ENCODE measurements at regions not wholly inside any gene's neighbourhood (a gene's known extent, or its start where the extent isn't known, plus 50 kb on each side); places are given as distances from the start of the nearest gene placed in this dataset.
"Not testable (repeated sequence)": the region's sequence is repeated elsewhere in the genome, so short reads cannot be mapped to it uniquely, and the experiment has no call there.

DNA sequence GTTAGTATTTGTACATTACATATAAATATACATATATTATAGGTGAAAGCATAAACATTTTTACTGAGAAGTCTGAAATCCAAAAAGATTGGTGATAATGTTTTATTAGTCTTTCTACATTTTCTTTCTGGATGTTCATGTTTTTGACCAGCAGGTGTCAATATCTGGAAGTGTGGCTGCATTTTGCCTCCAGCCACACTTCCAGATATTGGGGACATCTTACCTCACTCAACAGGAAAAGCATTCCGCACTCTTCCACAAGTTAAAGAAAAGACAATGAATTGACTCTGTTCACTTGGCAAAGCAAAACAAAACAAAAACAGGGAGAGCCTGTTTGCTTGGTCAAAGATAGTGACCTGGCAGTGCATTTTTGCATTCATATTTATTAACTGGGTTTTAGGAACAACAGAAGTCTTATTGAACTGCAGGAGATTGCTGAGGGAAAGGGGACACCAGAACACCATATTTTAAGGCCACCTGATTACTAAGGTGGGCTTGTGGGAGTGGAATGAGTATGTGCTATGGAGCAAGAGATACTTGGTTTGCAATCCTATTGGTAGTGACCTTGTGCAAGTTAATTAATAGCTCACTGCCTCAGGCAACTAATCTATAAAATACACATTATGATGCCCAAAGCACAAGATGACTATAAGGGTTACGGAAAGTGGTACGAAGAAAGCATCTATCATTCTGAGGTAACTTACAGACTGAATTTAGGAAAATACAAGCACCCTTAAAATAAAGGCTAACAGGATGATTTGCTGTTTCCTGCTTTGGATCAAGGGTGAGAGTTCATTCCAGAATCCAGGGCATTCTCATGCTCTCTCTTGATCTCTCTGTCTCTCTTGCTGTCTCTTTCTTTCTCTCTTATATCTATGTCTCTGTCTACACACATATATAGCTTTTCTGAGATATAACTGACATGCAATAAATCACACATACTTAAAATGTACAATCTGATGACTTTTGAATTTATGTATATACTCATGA, 389.9 kb upstream of the EMCN start:
- H3K9me3 ChIP-seq (ENCODE audit: control insufficient read depth in 1 of 2, low read length in 2 of 2) = no peaks in the 10 kb centered on the region
- no peaks in the 10 kb centered on the region for H3K4me1 ChIP-seq (ENCODE audit: control insufficient read depth in 1 of 2, insufficient read depth in 2 of 2, low read length in 2 of 2)
- H3K4me3 ChIP-seq (ENCODE audit: low read depth in 1 of 2, low read length in 2 of 2) = no peak overlapping the region
- H3K27me3 ChIP-seq (ENCODE audit: control insufficient read depth in 1 of 2, insufficient read depth in 2 of 2, low read length in 2 of 2) = no peaks in the 10 kb centered on the region
- no peaks in the 10 kb centered on the region for H3K36me3 ChIP-seq (ENCODE audit: control insufficient read depth in 1 of 2, insufficient read depth in 2 of 2, low read length in 2 of 2)
- H3K9ac ChIP-seq (ENCODE audit: low read depth in 1 of 2, low read length in 2 of 2) = no peak overlapping the region
- no peak overlapping the region for H3K27ac ChIP-seq (ENCODE audit: low read depth, low read length)

DNA sequence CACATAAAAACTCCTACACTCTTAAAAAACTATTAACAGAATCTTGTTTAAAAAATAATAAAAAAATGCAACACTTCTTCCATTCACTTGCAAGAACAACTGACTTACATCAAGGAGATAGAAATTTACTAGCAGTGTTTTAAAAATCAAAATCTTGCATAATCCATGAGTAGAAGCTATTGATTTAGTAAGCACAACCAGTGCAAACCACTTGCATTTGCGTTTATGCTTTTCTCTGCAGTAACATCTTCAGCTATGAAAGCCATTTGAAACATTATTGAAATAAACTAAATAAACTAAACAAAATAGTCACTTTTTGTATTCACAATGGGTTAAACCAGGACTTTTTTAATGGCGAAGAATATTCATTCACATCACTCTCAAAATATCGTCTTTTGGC, 389.2 kb upstream of the EMCN start:
- Histone ChIP-seq H3K4me3 (ENCODE audit: low read depth in 1 of 2, low read length in 2 of 2) (no peak overlapping the region), H3K27ac (ENCODE audit: low read depth, low read length) (no peak overlapping the region), H3K9ac (ENCODE audit: low read depth in 1 of 2, low read length in 2 of 2) (no peak overlapping the region), H3K9me3 (ENCODE audit: control insufficient read depth in 1 of 2, low read length in 2 of 2) (no peaks in the 10 kb centered on the region), H3K36me3 (ENCODE audit: control insufficient read depth in 1 of 2, insufficient read depth in 2 of 2, low read length in 2 of 2) (no peaks in the 10 kb centered on the region), H3K27me3 (ENCODE audit: control insufficient read depth in 1 of 2, insufficient read depth in 2 of 2, low read length in 2 of 2) (no peaks in the 10 kb centered on the region), H3K4me1 (ENCODE audit: control insufficient read depth in 1 of 2, insufficient read depth in 2 of 2, low read length in 2 of 2) (no peaks in the 10 kb centered on the region)

DNA sequence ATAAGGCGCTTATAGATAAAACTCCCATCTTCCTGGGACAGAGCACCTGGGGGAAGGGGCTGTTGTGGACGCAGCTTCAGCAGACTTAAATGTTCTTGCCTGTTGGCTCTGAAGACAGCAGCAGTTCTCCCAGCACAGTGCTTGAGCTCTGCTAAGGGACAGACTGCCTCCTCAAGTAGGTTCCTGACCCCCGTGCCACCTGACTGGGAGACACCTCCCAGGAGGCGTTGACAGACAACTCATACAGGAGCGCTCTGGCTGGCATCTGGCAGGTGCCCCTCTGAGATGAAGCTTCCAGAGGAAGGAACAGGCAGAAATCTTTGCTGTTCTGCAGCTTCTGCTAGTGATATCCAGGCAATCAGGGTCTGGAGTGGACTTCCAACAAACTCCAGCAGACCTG, 383.1 kb upstream of the EMCN start:
- not testable (repeated sequence) for H3K4me1 ChIP-seq (ENCODE audit: control insufficient read depth in 1 of 2, insufficient read depth in 2 of 2, low read length in 2 of 2)

DNA sequence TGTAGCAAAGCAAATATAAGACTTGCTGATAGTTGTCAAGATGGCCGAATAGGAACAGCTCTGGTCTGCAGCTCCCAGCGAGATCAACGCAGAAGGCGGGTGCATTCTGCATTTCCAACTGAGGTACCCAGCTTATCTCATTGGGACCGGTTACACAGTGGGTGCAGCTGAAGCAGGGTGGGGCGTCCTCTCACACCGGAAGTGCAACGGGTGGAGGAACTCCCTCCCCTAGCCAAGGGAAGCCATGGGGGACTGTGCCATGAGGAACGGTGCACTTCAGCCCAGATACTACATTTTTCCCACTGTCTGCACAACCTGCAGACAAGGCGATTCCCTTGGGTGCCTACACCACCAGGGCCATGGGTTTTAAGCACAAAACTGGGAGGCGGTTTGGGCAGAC, 382.3 kb upstream of the EMCN start:
- Histone ChIP-seq H3K27ac (ENCODE audit: low read depth, low read length) (no peak overlapping the region), H3K4me3 (ENCODE audit: low read depth in 1 of 2, low read length in 2 of 2) (no peak overlapping the region), H3K9ac (ENCODE audit: low read depth in 1 of 2, low read length in 2 of 2) (no peak overlapping the region), H3K4me1 (ENCODE audit: control insufficient read depth in 1 of 2, insufficient read depth in 2 of 2, low read length in 2 of 2) (peaks cover 2 to 3% of the 10 kb centered on the region in 2 donors), H3K36me3 (ENCODE audit: control insufficient read depth in 1 of 2, insufficient read depth in 2 of 2, low read length in 2 of 2) (no peaks in the 10 kb centered on the region), H3K9me3 (ENCODE audit: control insufficient read depth in 1 of 2, low read length in 2 of 2) (no peaks in the 10 kb centered on the region), H3K27me3 (ENCODE audit: control insufficient read depth in 1 of 2, insufficient read depth in 2 of 2, low read length in 2 of 2) (no peaks in the 10 kb centered on the region)

More for the DNA sequence above, 383.1 kb upstream of the EMCN start:
- H3K36me3 ChIP-seq (ENCODE audit: control insufficient read depth in 1 of 2, insufficient read depth in 2 of 2, low read length in 2 of 2); H3K27me3 ChIP-seq (ENCODE audit: control insufficient read depth in 1 of 2, insufficient read depth in 2 of 2, low read length in 2 of 2); H3K27ac ChIP-seq (ENCODE audit: low read depth, low read length); H3K4me3 ChIP-seq (ENCODE audit: low read depth in 1 of 2, low read length in 2 of 2); H3K9ac ChIP-seq (ENCODE audit: low read depth in 1 of 2, low read length in 2 of 2); H3K9me3 ChIP-seq (ENCODE audit: control insufficient read depth in 1 of 2, low read length in 2 of 2): not testable (repeated sequence)

DNA sequence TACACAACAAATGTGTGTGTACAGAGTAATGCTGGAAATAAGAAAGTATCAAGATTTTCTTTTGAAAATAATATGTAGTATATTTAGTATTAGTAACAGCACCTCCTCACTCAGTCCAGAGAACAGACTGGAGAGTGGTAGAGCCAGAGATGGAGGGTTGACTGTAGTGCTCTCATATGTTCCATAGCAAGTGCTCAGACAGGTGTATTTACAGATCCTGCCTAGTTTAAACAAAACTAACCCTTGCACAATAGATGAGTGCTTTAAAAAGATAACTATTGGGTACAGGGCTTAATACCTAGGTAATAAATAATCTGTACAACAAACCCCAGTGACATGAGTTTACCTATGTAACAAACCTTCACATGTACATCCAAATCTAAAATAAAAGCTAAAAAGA, 381.0 kb upstream of the EMCN start:
- H3K9me3 ChIP-seq (ENCODE audit: control insufficient read depth in 1 of 2, low read length in 2 of 2) = no peaks in the 10 kb centered on the region
- no peak overlapping the region for H3K27ac ChIP-seq (ENCODE audit: low read depth, low read length)
- H3K27me3 ChIP-seq (ENCODE audit: control insufficient read depth in 1 of 2, insufficient read depth in 2 of 2, low read length in 2 of 2) = no peaks in the 10 kb centered on the region
- no peaks in the 10 kb centered on the region for H3K36me3 ChIP-seq (ENCODE audit: control insufficient read depth in 1 of 2, insufficient read depth in 2 of 2, low read length in 2 of 2)
- H3K4me3 ChIP-seq (ENCODE audit: low read depth in 1 of 2, low read length in 2 of 2) = no peak overlapping the region
- H3K4me1 ChIP-seq (ENCODE audit: control insufficient read depth in 1 of 2, insufficient read depth in 2 of 2, low read length in 2 of 2) = peaks cover 14% of the 10 kb centered on the region in 2 donors
- no peak overlapping the region for H3K9ac ChIP-seq (ENCODE audit: low read depth in 1 of 2, low read length in 2 of 2)

DNA sequence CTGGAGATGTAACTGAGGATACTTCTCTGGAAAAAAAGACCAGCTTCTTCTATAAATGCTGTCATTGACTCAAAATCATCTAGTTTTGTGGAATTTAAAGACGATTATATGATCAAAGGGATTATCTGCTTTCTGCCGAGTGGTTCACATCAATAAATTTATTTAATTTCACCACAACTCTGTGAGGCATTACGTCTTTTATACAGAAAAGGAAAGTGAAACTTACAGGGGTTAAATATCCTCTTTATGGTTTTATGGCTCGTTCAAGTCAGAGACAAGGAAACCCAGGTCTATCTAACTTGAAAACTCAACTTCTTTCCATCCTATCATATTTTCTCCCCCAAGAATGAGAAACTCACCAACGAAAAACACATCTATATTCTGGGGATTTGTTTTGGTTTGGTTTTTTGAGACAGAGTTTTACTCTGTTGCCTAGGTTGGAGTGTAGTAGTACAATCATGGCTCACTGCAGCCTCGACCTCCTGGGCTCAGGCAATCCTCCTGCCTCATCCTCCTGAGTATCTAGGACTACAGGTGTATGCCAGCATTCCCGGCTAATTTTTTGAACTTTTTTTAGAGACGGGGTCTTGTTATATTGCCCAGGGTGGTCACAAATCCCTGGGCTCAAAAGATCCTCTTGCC, 377.9 kb upstream of the EMCN start:
- Histone ChIP-seq H3K27me3 (ENCODE audit: control insufficient read depth in 1 of 2, insufficient read depth in 2 of 2, low read length in 2 of 2) (no peaks in the 10 kb centered on the region), H3K9me3 (ENCODE audit: control insufficient read depth in 1 of 2, low read length in 2 of 2) (no peaks in the 10 kb centered on the region), H3K4me3 (ENCODE audit: low read depth in 1 of 2, low read length in 2 of 2) (peak overlapping the region; percentile 67 to 68), H3K4me1 (ENCODE audit: control insufficient read depth in 1 of 2, insufficient read depth in 2 of 2, low read length in 2 of 2) (peaks cover 15% of the 10 kb centered on the region in 2 donors), H3K27ac (ENCODE audit: low read depth, low read length) (no peak overlapping the region), H3K9ac (ENCODE audit: low read depth in 1 of 2, low read length in 2 of 2) (peak overlapping the region; percentile 0 to 35), H3K36me3 (ENCODE audit: control insufficient read depth in 1 of 2, insufficient read depth in 2 of 2, low read length in 2 of 2) (no peaks in the 10 kb centered on the region)

DNA sequence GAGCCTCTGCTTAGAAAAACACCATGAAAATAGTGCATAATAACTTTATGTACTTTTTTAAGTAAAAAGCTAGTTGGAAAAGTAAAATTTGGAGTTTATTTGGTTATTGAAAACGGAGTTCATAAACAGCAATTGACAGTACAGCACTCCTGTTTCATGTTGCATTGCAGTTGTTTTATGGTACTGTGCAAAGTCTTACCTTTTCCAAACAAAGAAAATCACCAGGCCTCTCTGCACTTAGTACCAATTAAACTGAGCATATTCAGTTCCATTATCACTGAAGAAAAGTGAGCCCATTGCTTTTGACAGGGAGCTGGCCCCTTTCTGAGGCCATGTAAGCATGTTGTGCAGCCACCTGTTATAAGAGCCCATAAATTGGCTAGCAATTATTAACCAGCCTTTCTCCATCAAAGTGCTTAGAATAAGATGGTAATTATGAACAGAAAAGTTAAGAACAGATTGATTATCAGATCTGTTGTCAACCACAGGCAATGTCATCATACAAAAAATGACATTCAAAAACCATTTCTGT, 376.6 kb upstream of the EMCN start:
- Histone ChIP-seq H3K36me3 (ENCODE audit: control insufficient read depth in 1 of 2, insufficient read depth in 2 of 2, low read length in 2 of 2) (no peaks in the 10 kb centered on the region), H3K27me3 (ENCODE audit: control insufficient read depth in 1 of 2, insufficient read depth in 2 of 2, low read length in 2 of 2) (no peaks in the 10 kb centered on the region), H3K27ac (ENCODE audit: low read depth, low read length) (no peak overlapping the region), H3K9me3 (ENCODE audit: control insufficient read depth in 1 of 2, low read length in 2 of 2) (no peaks in the 10 kb centered on the region), H3K4me3 (ENCODE audit: low read depth in 1 of 2, low read length in 2 of 2) (no peak overlapping the region), H3K9ac (ENCODE audit: low read depth in 1 of 2, low read length in 2 of 2) (no peak overlapping the region), H3K4me1 (ENCODE audit: control insufficient read depth in 1 of 2, insufficient read depth in 2 of 2, low read length in 2 of 2) (peaks cover 15% of the 10 kb centered on the region in 2 donors)

DNA sequence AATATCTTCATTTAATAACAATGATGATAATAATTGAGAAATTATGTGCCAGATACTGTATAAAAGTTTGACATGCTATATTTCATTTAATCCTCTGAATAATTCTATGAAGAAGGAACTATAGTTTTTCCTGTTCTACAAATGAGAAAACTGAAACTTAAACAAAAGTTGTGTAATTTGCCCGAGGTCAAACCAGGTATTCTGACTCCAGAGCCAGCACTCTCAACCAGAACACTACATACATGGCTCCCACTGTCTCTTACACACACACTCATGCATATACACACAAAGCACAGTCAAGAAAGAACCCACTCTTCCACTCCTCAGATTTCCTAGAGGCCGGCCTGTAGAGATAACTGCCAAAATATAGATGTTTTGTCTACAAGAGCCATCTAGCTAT, 374.0 kb upstream of the EMCN start:
- Histone ChIP-seq H3K27me3 (ENCODE audit: control insufficient read depth in 1 of 2, insufficient read depth in 2 of 2, low read length in 2 of 2) (no peaks in the 10 kb centered on the region), H3K9me3 (ENCODE audit: control insufficient read depth in 1 of 2, low read length in 2 of 2) (no peaks in the 10 kb centered on the region), H3K27ac (ENCODE audit: low read depth, low read length) (no peak overlapping the region), H3K4me1 (ENCODE audit: control insufficient read depth in 1 of 2, insufficient read depth in 2 of 2, low read length in 2 of 2) (peaks cover 15% of the 10 kb centered on the region in 2 donors), H3K9ac (ENCODE audit: low read depth in 1 of 2, low read length in 2 of 2) (no peak overlapping the region), H3K4me3 (ENCODE audit: low read depth in 1 of 2, low read length in 2 of 2) (no peak overlapping the region), H3K36me3 (ENCODE audit: control insufficient read depth in 1 of 2, insufficient read depth in 2 of 2, low read length in 2 of 2) (no peaks in the 10 kb centered on the region)

DNA sequence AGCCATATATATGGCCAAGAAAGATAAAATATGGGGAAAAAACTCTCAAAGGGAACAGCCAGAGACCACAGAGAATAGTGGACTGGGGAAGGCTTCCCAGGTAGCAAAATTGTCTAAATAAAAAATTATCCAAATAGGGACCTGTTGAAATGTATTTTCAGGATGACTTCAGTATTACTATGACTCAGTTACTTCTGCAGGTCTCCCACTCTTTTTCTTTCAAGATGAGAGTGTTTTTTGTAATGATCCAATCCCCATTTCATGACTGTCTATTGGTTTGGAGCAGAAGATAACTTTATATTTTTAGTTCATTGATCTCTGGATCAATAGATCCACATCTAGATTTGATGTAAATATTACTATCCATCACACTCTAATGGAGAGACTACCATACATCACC, 372.1 kb upstream of the EMCN start:
- peaks cover 9 to 11% of the 10 kb centered on the region in 2 donors for H3K4me1 ChIP-seq (ENCODE audit: control insufficient read depth in 1 of 2, insufficient read depth in 2 of 2, low read length in 2 of 2)
- H3K9ac ChIP-seq (ENCODE audit: low read depth in 1 of 2, low read length in 2 of 2) = no peak overlapping the region
- H3K4me3 ChIP-seq (ENCODE audit: low read depth in 1 of 2, low read length in 2 of 2) = no peak overlapping the region
- H3K9me3 ChIP-seq (ENCODE audit: control insufficient read depth in 1 of 2, low read length in 2 of 2) = peaks cover 0 to 7% of the 10 kb centered on the region in 2 donors
- no peak overlapping the region for H3K27ac ChIP-seq (ENCODE audit: low read depth, low read length)
- no peaks in the 10 kb centered on the region for H3K27me3 ChIP-seq (ENCODE audit: control insufficient read depth in 1 of 2, insufficient read depth in 2 of 2, low read length in 2 of 2)
- no peaks in the 10 kb centered on the region for H3K36me3 ChIP-seq (ENCODE audit: control insufficient read depth in 1 of 2, insufficient read depth in 2 of 2, low read length in 2 of 2)

DNA sequence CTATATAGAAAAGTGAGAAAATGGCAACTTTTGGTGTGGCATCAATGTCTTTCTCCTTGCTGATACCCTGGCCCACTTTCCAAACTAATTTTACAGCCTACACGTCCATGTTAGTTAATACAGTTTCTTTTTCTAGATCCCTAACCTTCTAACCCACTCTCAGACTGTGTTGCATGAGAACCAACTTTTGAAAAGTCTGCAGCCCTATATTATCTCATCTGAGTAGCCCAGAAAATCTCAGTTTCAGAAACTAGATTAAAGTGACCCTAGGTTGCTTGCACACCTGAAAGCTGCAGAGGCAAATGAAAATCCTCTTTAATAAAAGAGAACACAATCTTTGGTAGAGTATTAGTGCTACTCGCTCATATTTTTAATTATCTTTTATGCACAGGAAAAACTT, 371.6 kb upstream of the EMCN start:
- no peaks in the 10 kb centered on the region for H3K27me3 ChIP-seq (ENCODE audit: control insufficient read depth in 1 of 2, insufficient read depth in 2 of 2, low read length in 2 of 2)
- no peaks in the 10 kb centered on the region for H3K36me3 ChIP-seq (ENCODE audit: control insufficient read depth in 1 of 2, insufficient read depth in 2 of 2, low read length in 2 of 2)
- peaks cover 0 to 7% of the 10 kb centered on the region in 2 donors for H3K9me3 ChIP-seq (ENCODE audit: control insufficient read depth in 1 of 2, low read length in 2 of 2)
- H3K4me1 ChIP-seq (ENCODE audit: control insufficient read depth in 1 of 2, insufficient read depth in 2 of 2, low read length in 2 of 2) = peaks cover 4 to 6% of the 10 kb centered on the region in 2 donors
- no peak overlapping the region for H3K27ac ChIP-seq (ENCODE audit: low read depth, low read length)
- no peak overlapping the region for H3K9ac ChIP-seq (ENCODE audit: low read depth in 1 of 2, low read length in 2 of 2)
- H3K4me3 ChIP-seq (ENCODE audit: low read depth in 1 of 2, low read length in 2 of 2) = no peak overlapping the region

All from duodenal mucosa (tissue), 2 donors.